HCT116 (cell line): ENCODE measurements at regions not wholly inside any gene's neighbourhood (a gene's known extent, or its start where the extent isn't known, plus 50 kb on each side); places are given as distances from the start of the nearest gene placed in this dataset.

ENCODE experiments used
- ATAC-seq: fragments of 200-7000 bp; cut with Tn5 transposase; 2 replicates; pipeline ENCODE4 v1.9.1; 2020; ENCODE audit warnings: mild to moderate bottlenecking, moderate library complexity
- BruUV-seq: library from RNA; stranded (reverse); fragments of 400-500 nt; replicated peaks from 2 replicates; lab custom pipeline; 2021; lab: Mats Ljungman, UMichigan
- CTCF ChIA-PET: fragments of 300-600 bp; sonication (Branson Sonifier 250); formaldehyde crosslinking; loops from one replicate; lab custom pipeline; 2021; ENCODE audit warnings: antibody characterized with exemption; lab: Charles Lee
- POLR2A ChIA-PET: fragments of 300-600, 350-600 bp; sonication (Branson Sonifier 250); formaldehyde crosslinking; loops from one replicate; lab custom pipeline; 2021; ENCODE audit warnings: antibody characterized with exemption; lab: Charles Lee
- RAD21 ChIA-PET, 2 experiments: fragments of 300-600 bp; sonication (Branson Sonifier 250); formaldehyde crosslinking; loops; one replicate each; lab custom pipeline; 2023; ENCODE audit warnings: low total read pairs in 2 of 2; ENCODE audit not compliant: uncharacterized antibody in 2 of 2, unreplicated experiment in 2 of 2, low non-redundant PET in 1 of 2; lab: Charles Lee
- DNase-seq: peaks from one replicate; pipeline ENCODE4 v3.0.0-alpha.2; 2010; ENCODE audit warnings: low read depth, low spot score
- H2AFZ ChIP-seq: fragments of 200-600 bp; shearing (Covaris generic), sonication (generic); 2 replicates; pipeline ENCODE4 v1.6.1; 2017; ENCODE audit warnings: low read depth, mixed run types, mixed read lengths, antibody characterized with exemption, low read length; ENCODE audit not compliant: poor library complexity, severe bottlenecking
- H3K27ac ChIP-seq: 2 replicates; pipeline ENCODE4 v1.5.1; 2012; ENCODE audit warnings: low read depth, low read length
- H3K27me3 ChIP-seq: fragments of 200-600 bp; sonication (generic); 2 replicates; pipeline ENCODE4 v1.6.1; 2016; ENCODE audit warnings: mixed run types, low read length, mixed read lengths; ENCODE audit not compliant: insufficient read depth
- H3K36me3 ChIP-seq, 2 experiments: fragments of 200-500 bp in 1 of 2; fragments of 200-600 bp in 1 of 2; sonication (Bioruptor generic) in 1 of 2; sonication (generic) in 1 of 2; 2 replicates each; pipeline versions ENCODE4 v1.5.1 to v1.6.1; 2014 to 2016; ENCODE audit warnings: low read length in 2 of 2, inconsistent platforms in 1 of 2, mixed read lengths in 1 of 2, mixed run types in 1 of 2; ENCODE audit not compliant: insufficient read depth in 2 of 2, control insufficient read depth in 1 of 2
- H3K4me1 ChIP-seq, 2 experiments: fragments of 200-600 bp in 1 of 2; sonication (generic) in 1 of 2; 2 replicates each; pipeline versions ENCODE4 v1.5.1 to v1.6.1; 2012 to 2017; ENCODE audit warnings: low read length in 2 of 2, inconsistent platforms in 1 of 2, mild to moderate bottlenecking in 1 of 2, mixed read lengths in 1 of 2, mixed run types in 1 of 2, moderate library complexity in 1 of 2; ENCODE audit not compliant: insufficient read depth in 2 of 2, control insufficient read depth in 1 of 2
- H3K4me2 ChIP-seq: fragments of 200-600 bp; sonication (generic); 2 replicates; pipeline ENCODE4 v1.6.1; 2017; ENCODE audit warnings: mixed run types, low read length, mixed read lengths
- H3K4me3 ChIP-seq, 2 experiments: fragments of 200-600 bp in 1 of 2; sonication (generic) in 1 of 2; replicated peaks in 1 of 2; 2 replicates each; pipeline ENCODE4 v1.5.1; 2011 to 2016; ENCODE audit warnings: low read length in 2 of 2, control low read depth in 1 of 2, low read depth in 1 of 2, mild to moderate bottlenecking in 1 of 2, mixed read lengths in 1 of 2, mixed run types in 1 of 2
- H3K79me2 ChIP-seq: fragments of 200-600 bp; sonication (generic); 2 replicates; pipeline ENCODE4 v1.6.1; 2017; ENCODE audit warnings: mild to moderate bottlenecking, mixed run types, low read length, moderate library complexity, mixed read lengths; ENCODE audit not compliant: insufficient read depth
- H3K9ac ChIP-seq: fragments of 200-600 bp; sonication (generic); 2 replicates; pipeline ENCODE4 v1.6.1; 2016; ENCODE audit warnings: low read length, mixed read lengths
- H3K9me2 ChIP-seq: fragments of 200-600 bp; sonication (generic), shearing (Covaris generic); 2 replicates; pipeline ENCODE4 v1.6.1; 2017; ENCODE audit warnings: mixed run types, mild to moderate bottlenecking, moderate library complexity; ENCODE audit not compliant: insufficient read depth
- H3K9me3 ChIP-seq, 2 experiments: fragments of 200-500 bp in 1 of 2; fragments of 200-600 bp in 1 of 2; sonication (Bioruptor generic) in 1 of 2; sonication (generic) in 1 of 2; 2 replicates each; pipeline ENCODE4 v1.6.1; 2014 to 2017; ENCODE audit warnings: low read length in 2 of 2, mixed read lengths in 2 of 2, inconsistent platforms in 1 of 2, low read depth in 1 of 2, mild to moderate bottlenecking in 1 of 2, mixed run types in 1 of 2, moderate library complexity in 1 of 2; ENCODE audit not compliant: control insufficient read depth in 1 of 2, insufficient read depth in 1 of 2
- H4K20me1 ChIP-seq: fragments of 200-600 bp; sonication (generic), shearing (Covaris generic); 2 replicates; pipeline ENCODE4 v1.6.1; 2017; ENCODE audit warnings: mixed run types, mild to moderate bottlenecking, moderate library complexity; ENCODE audit not compliant: insufficient read depth
- CEBPB ChIP-seq: IDR thresholded peaks from 2 replicates; pipeline ENCODE4 v1.6.1; 2012; ENCODE audit warnings: low read depth
- EGR1 ChIP-seq: IDR thresholded peaks from 2 replicates; pipeline ENCODE4 v1.6.1; 2012; ENCODE audit warnings: low read depth
- EZH2 ChIP-seq: fragments of 200-600 bp; sonication (generic); IDR thresholded peaks from 2 replicates; pipeline ENCODE4 v1.6.1; 2017; ENCODE audit warnings: antibody characterized with exemption, mixed run types
- EZH2phosphoT487 ChIP-seq: fragments of 200-600 bp; IDR thresholded peaks from 2 replicates; pipeline ENCODE4 v1.6.1; 2018; ENCODE audit warnings: antibody characterized with exemption, borderline replicate concordance
- FOSL1 ChIP-seq: IDR thresholded peaks from 2 replicates; pipeline ENCODE4 v1.6.1; 2012; ENCODE audit warnings: low read depth
- JUND ChIP-seq: IDR thresholded peaks from 2 replicates; pipeline ENCODE4 v1.6.1; 2012
- REST ChIP-seq: IDR thresholded peaks from 2 replicates; pipeline ENCODE4 v1.6.1; 2012; ENCODE audit warnings: low read depth
- SP1 ChIP-seq: IDR thresholded peaks from 2 replicates; pipeline ENCODE4 v1.6.1; 2012; ENCODE audit warnings: low read depth
- SRF ChIP-seq: IDR thresholded peaks from 2 replicates; pipeline ENCODE4 v1.6.1; 2012; ENCODE audit warnings: low read depth
- YY1 ChIP-seq: IDR thresholded peaks from 2 replicates; pipeline ENCODE4 v1.6.1; 2011; ENCODE audit warnings: low read length, low read depth, moderate library complexity, mild to moderate bottlenecking; ENCODE audit not compliant: insufficient replicate concordance; ENCODE audit errors: extremely low read depth
- ZBTB33 ChIP-seq: IDR thresholded peaks from 2 replicates; pipeline ENCODE4 v1.6.1; 2011; ENCODE audit warnings: mild to moderate bottlenecking, low read length, moderate library complexity; ENCODE audit not compliant: insufficient replicate concordance; ENCODE audit errors: extremely low read depth
- ZFX ChIP-seq: fragments of 450-650 bp; IDR thresholded peaks from 2 replicates; pipeline ENCODE4 v1.6.1; 2017
- ZNF274 ChIP-seq: fragments of 200-500 bp; sonication (Bioruptor generic); IDR thresholded peaks from 2 replicates; pipeline ENCODE4 v1.6.1; 2014; ENCODE audit warnings: mild to moderate bottlenecking, low read depth, low read length, inconsistent platforms
- intact Hi-C: fragments of 100-400 bp; cut with micrococcal nuclease; formaldehyde crosslinking; loops from 2 replicates; pipeline ENCODE4 v1.10.0; 2022

GRCh38 chr20:12016291-12016690 is 98.6 kb downstream of the BTBD3 start:
- POLR2A ChIA-PET = no interaction called here
- no TSS peak for BruUV-seq

More at GRCh38 chr20:12016291-12016690, 98.6 kb downstream of the BTBD3 start:
- Histone ChIP-seq H3K4me3 (no peak overlapping the region), H3K79me2 (no peaks in the 10 kb centered on the region), H3K9me2 (no peaks in the 10 kb centered on the region), H3K27ac (no peak overlapping the region), H3K9ac (no peak overlapping the region), H4K20me1 (no peaks in the 10 kb centered on the region), H2AFZ (no peak overlapping the region), H3K4me2 (no peak overlapping the region), H3K9me3 (no peaks in the 10 kb centered on the region), H3K36me3 (no peaks in the 10 kb centered on the region), H3K27me3 (no peaks in the 10 kb centered on the region), H3K4me1 (no peaks in the 10 kb centered on the region)
- DNase-seq = no peak
- RAD21 ChIA-PET = no interaction called here
- ATAC-seq = no peak
- intact Hi-C loops = no loop called here
- CTCF ChIA-PET = no interaction called here
- TF ChIP-seq ZBTB33 (no peak), REST (no peak), EZH2phosphoT487 (no peak), EGR1 (no peak), ZNF274 (no peak), JUND (no peak), CEBPB (no peak), SP1 (no peak), FOSL1 (no peak), YY1 (no peak), SRF (no peak), ZFX (no peak), EZH2 (no peak)
